Heart right ventricle (tissue), 16 donors: ENCODE measurements at regions not wholly inside any gene's neighbourhood (a gene's known extent, or its start where the extent isn't known, plus 50 kb on each side); places are given as distances from the start of the nearest gene placed in this dataset.

ENCODE experiments used
- ATAC-seq, 8 donors: fragments of 200-7000 bp; cut with Tn5 transposase; one replicate each; pipeline ENCODE4 v1.9.1; 2020; ENCODE audit warnings: mild to moderate bottlenecking in 8 of 8, moderate library complexity in 8 of 8, moderate number of reproducible peaks in 1 of 8
- DNase-seq, 2 donors: peaks; one replicate each; pipeline ENCODE4 v3.0.0-alpha.2; 2020
- H3K27ac ChIP-seq, 10 donors: fragments of 200-600 bp; sonication (generic) in 2 of 10; one replicate each; pipeline versions ENCODE4 v1.5.0 to v1.8.0; 2020 to 2022; ENCODE audit warnings: mild to moderate bottlenecking in 3 of 10
- H3K27me3 ChIP-seq, 7 donors: fragments of 200-600 bp; one replicate each; pipeline ENCODE4 v1.8.0; 2021 to 2022; ENCODE audit warnings: mild to moderate bottlenecking in 2 of 7
- H3K36me3 ChIP-seq, 9 donors: fragments of 200-600 bp; sonication (generic) in 1 of 9; one replicate each; pipeline versions ENCODE4 v1.5.0 to v1.8.0; 2020 to 2022; ENCODE audit warnings: mild to moderate bottlenecking in 2 of 9
- H3K4me1 ChIP-seq, 9 donors: fragments of 200-600 bp; sonication (generic) in 1 of 9; one replicate each; pipeline versions ENCODE4 v1.5.0 to v1.8.0; 2020 to 2022; ENCODE audit warnings: mild to moderate bottlenecking in 4 of 9
- H3K4me3 ChIP-seq, 10 donors: fragments of 200-600 bp; sonication (generic) in 2 of 10; one replicate each; pipeline versions ENCODE4 v1.5.0 to v1.8.0; 2020 to 2022; ENCODE audit warnings: mild to moderate bottlenecking in 7 of 10, moderate library complexity in 2 of 10
- H3K9me3 ChIP-seq, 11 donors: fragments of 200-600 bp in 10 of 11; sonication (generic) in 2 of 11; one replicate each; pipeline versions ENCODE4 v1.5.0 to v1.8.0; 2013 to 2022; ENCODE audit warnings: mild to moderate bottlenecking in 2 of 11, control low read depth in 1 of 11, moderate library complexity in 1 of 11
- WGBS, 2 donors: extraction: QIAGEN DNeasy Blood & Tissue Kit; methylation state at CpG; one replicate each; pipeline ENCODE4 v1.1.7; 2013; ENCODE audit warnings: inconsistent platforms in 1 of 2; 5-methylcytosine and 5-hydroxymethylcytosine counted together
- intact Hi-C, 10 donors: fragments of 100-400 bp; cut with DNase I; formaldehyde crosslinking; loops; one replicate each; pipeline versions ENCODE4 v1.11.1 to v1.14.2; 2022
- TF ChIP-seq, protein P1 (sequence below), 9 donors: fragments of 200-600 bp; sonication (generic) in 2 of 9; IDR thresholded peaks; one replicate each; pipeline versions ENCODE4 v1.5.0 to v1.8.0; 2021 to 2022; ENCODE audit warnings: antibody characterized with exemption in 9 of 9, mild to moderate bottlenecking in 5 of 9, moderate library complexity in 1 of 9
- donor health status: Arrhythmogenic right ventricular cardiomyopathy.
- donor health status: ischemic (EF 13 %, LVEDD 7.1; RV severe dilation, severe dysfunction).
- donor health status: healthy with polysubstance abuse.
- donor health status: DM: no; HTN: yes; CAD: no.
- donor health status: DM: no; HTN: no; CAD: no.
- donor health status: ischemic (EF 25% LVEDD 6.9; RV normal size, moderate dysfunction).
- donor health status: ischemic (EF 25% LVEDD 5.7; RV mildly dilated, moderate dysfunction).
- donor health status: healthy.
- donor health status: DM: yes; HTN: yes; CAD: no.
- donor health status: Ischemic cardiomyopathy.
- donor health status: ischemic (EF 35%, LVEDD 5.7; RV mildly dilated, moderate dysfunction).
- donor health status: nonischemic (EF 11% LVEDD 7.7; RV severe dilation, severe dysfunction).
- donor health status: DM: yes; HTN: yes; CAD: no.
- donor health status: PGD.
- donor health status: ischemic (EF 29% LVEDD 5.4; RV normal size, mild dysfunction).
- donor health status: nonischemic (EF 23%, LVEDD 6.1; RV moderate dilation, normal function).

DNA sequence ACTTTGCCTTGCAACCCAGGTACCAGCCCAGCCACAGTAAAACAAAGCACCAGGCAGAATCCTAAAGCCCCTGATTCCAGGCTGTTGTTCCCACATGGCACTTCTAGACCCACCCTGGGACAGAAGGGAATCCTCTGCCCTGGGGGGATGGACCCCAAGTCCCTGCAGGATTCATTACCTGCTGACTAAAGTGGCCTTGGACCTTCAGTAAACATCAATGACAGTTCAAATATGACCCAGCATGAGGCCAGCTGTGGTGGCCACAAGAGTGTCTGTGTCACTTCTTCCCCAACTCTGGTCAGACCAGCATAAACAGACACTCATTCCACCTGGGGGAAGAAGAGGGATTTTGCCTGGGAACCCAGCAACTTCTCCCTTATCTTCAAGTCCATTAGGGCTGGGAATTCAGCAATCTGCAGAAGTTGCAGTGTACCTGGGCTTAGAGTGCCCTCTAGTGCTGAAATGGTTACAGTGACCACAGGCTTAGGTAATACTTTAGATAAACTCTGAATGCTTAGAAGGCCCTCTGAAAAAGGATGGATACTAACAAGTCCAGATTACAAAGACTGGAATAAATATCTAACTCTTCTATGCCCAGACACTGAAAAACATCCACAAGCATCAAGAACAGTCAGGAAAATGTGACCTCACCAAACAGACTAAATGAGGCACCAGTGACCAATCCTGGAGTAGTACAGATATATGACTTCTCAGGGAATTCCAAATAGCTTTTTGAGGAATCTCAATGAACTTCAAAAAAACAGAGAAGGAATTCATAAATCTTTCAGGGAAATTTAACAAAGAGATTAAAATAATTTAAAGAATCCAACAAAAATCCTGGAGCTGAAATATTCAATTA, 108.5 kb upstream of the TMEM168 start:
- intact Hi-C loops = loop anchor here in 5 of 10 donors (2.0 to 10.0 kb wide), 3 partner anchors 344 to 348 kb away; no protein-coding TSS in a partner anchor
- Histone ChIP-seq H3K9me3 (peaks cover 0 to 19% (median 0%) of the 10 kb centered on the region in 11 donors), H3K4me1 (peaks cover 0 to 28% (median 14%) of the 10 kb centered on the region in 9 donors), H3K27ac (no peak overlapping the region), H3K36me3 (peaks cover 0 to 30% (median 0%) of the 10 kb centered on the region in 9 donors), H3K27me3 (no peaks in the 10 kb centered on the region), H3K4me3 (no peak overlapping the region)
- ATAC-seq (peak; percentile 45 to 84 (median 72)), DNase-seq (peak in 1 of 2 donors; percentile 35)
- TF ChIP-seq, protein P1, sequence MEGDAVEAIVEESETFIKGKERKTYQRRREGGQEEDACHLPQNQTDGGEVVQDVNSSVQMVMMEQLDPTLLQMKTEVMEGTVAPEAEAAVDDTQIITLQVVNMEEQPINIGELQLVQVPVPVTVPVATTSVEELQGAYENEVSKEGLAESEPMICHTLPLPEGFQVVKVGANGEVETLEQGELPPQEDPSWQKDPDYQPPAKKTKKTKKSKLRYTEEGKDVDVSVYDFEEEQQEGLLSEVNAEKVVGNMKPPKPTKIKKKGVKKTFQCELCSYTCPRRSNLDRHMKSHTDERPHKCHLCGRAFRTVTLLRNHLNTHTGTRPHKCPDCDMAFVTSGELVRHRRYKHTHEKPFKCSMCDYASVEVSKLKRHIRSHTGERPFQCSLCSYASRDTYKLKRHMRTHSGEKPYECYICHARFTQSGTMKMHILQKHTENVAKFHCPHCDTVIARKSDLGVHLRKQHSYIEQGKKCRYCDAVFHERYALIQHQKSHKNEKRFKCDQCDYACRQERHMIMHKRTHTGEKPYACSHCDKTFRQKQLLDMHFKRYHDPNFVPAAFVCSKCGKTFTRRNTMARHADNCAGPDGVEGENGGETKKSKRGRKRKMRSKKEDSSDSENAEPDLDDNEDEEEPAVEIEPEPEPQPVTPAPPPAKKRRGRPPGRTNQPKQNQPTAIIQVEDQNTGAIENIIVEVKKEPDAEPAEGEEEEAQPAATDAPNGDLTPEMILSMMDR (IDR thresholded peaks at IDR 0.05) = peak; percentile 10 to 81 (median 68)

DNA sequence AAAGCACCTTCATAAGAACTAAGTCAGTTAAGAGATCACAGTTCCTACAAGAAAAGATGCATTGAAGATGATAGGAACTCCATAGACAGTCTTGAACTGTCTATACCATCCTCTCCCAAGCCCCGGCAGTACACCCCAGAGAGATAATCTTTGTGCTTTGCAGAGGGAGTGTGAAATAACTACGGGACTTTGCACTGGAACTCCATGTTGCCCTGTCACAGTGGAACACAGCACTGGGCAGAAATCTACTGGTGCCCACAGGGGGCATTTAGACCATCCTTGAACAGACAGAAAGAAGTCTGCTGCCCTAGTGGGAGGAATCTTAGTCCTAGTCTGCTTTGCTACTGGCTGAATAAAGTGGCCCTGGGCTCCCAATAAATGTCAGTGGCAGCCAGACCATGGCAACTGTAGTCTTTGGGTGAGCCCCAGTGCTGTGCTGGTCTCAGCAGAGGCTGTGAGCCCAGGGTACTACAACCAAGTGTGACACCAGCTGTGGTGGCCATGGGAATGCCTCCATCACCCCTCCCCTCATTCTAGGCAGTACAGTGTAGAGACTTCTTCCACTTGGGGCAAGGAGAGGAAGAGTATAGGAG, 107.7 kb upstream of the TMEM168 start:
- peaks cover 0 to 28% (median 14%) of the 10 kb centered on the region in 9 donors for H3K4me1 ChIP-seq
- TF ChIP-seq, protein P1 (IDR thresholded peaks at IDR 0.05) = no peak
- no peak for DNase-seq
- WGBS, 2 donors = 83% methylated on average over 2 of the region's 2 CpGs
- intact Hi-C loops = loop anchor here in 6 of 10 donors (2.0 to 10.0 kb wide), 4 partner anchors 339 to 347 kb away; no protein-coding TSS in a partner anchor
- H3K4me3 ChIP-seq = no peak overlapping the region
- ATAC-seq = peak in 5 of 8 donors; percentile 18 to 69 (median 33)
- H3K27me3 ChIP-seq = no peaks in the 10 kb centered on the region
- H3K36me3 ChIP-seq = peaks cover 0 to 37% (median 0%) of the 10 kb centered on the region in 9 donors
- H3K27ac ChIP-seq = no peak overlapping the region
- H3K9me3 ChIP-seq = peaks cover 0 to 19% (median 0%) of the 10 kb centered on the region in 11 donors

DNA sequence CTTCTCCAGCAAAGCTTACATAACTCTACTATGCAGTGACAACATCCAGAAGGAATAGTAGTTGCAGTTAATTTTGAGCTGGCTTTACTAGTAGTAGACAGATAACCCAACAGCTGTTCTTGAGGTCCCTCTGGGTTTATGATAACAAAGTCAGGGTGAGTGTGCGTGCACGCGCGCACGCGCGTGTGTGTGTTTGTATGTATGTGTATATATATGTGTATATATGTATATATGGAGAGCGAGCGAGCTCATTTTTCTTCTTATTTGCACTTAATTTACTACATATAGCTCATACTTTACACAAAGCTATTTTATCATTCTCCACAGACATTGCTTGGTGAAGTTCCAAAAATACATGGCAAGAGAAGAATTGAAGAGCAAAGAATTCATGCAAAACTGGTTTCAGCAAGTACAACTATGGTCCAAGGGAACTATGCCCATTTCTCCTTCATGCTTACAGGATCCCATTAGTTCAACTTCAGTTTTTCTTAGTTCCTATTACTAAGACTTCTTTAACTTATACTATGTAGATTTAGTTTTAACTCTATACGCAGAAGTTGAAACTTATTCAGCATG, 105.9 kb upstream of the TMEM168 start:
- DNase-seq = no peak
- Histone ChIP-seq H3K27me3 (no peaks in the 10 kb centered on the region), H3K36me3 (peaks cover 0 to 46% (median 0%) of the 10 kb centered on the region in 9 donors), H3K9me3 (peaks cover 0 to 19% (median 0%) of the 10 kb centered on the region in 11 donors), H3K4me3 (no peak overlapping the region), H3K4me1 (peaks cover 0 to 32% (median 14%) of the 10 kb centered on the region in 9 donors), H3K27ac (no peak overlapping the region)
- TF ChIP-seq, protein P1 (IDR thresholded peaks at IDR 0.05) = no peak
- WGBS, 2 donors = 79 to 87% methylated on average over 10 of the region's 10 CpGs
- peak in 1 of 8 donors; percentile 34 for ATAC-seq
- intact Hi-C loops = loop anchor here in 5 of 10 donors (2.0 to 10.0 kb wide), 3 partner anchors 337 to 344 kb away; no protein-coding TSS in a partner anchor

DNA sequence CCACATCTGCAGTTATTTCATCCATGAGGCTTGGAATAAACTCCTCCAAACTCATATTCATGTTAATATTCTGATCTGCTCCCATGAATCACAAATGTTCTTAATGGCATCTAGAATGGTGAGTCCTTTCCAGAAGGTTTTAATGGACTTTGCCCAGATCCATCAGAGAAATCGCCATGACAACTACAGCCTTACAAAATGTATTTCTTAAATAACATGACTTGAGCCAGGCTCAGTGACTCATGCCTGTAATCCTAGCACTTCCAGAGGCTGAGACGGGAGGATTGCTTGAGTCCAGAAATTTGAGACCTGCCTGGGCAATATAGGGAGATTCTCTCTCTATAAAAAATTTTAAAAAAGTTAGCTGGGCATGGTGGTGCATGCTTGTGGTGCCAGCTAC, 102.1 kb upstream of the TMEM168 start:
- H3K4me3 ChIP-seq = no peak overlapping the region
- no peaks in the 10 kb centered on the region for H3K27me3 ChIP-seq
- intact Hi-C loops = loop anchor here in 2 of 10 donors (10.0 kb wide), 1 partner anchor 337 kb away; no protein-coding TSS in a partner anchor
- peaks cover 4 to 53% (median 36%) of the 10 kb centered on the region in 9 donors for H3K4me1 ChIP-seq
- WGBS, 2 donors = 89 to 93% methylated on average over 2 of the region's 2 CpGs
- ATAC-seq (no peak), DNase-seq (no peak)
- TF ChIP-seq, protein P1 (IDR thresholded peaks at IDR 0.05) = no peak
- H3K36me3 ChIP-seq = peaks cover 0 to 42% (median 0%) of the 10 kb centered on the region in 9 donors
- no peak overlapping the region for H3K27ac ChIP-seq
- H3K9me3 ChIP-seq = no peaks in the 10 kb centered on the region
